ENCODE measurements at regions not wholly inside any gene's neighbourhood (a gene's known extent, or its start where the extent isn't known, plus 50 kb on each side); places are given as distances from the start of the nearest gene placed in this dataset.

GRCh38 chr18:76672627-76673026 lies 149.7 kb upstream of the ZNF236 start:
- peaks cover 0 to 2% (median 0%) of the 10 kb centered on the region in 3 experiments; a peak in 1 of 7 replicates for H3K36me3 Mint-ChIP-seq (ENCODE audit: insufficient read depth in 1 of 3, low read depth in 3 of 3)
- Histone ChIP-seq H2AFZ (ENCODE audit: low read length) (no peak overlapping the region), H3K14ac (ENCODE audit: insufficient read depth, low read length) (no peak overlapping the region), H3K18ac (ENCODE audit: insufficient read length, low read depth, low read length) (no peak overlapping the region), H4K8ac (replicated peaks; ENCODE audit: insufficient read length, low read depth, low read length) (no peak overlapping the region), H3K4me1 (ENCODE audit: insufficient read depth, low read length) (no peaks in the 10 kb centered on the region), H3K56ac (ENCODE audit: insufficient read length, low read depth, low read length) (no peak overlapping the region), H3K27ac (ENCODE audit: insufficient read length, low read depth, low read length) (no peak overlapping the region), H3K9me3 (ENCODE audit: control insufficient read depth, low read depth, low read length) (no peaks in the 10 kb centered on the region), H3K4me2 (ENCODE audit: insufficient read depth, insufficient read length, low read length) (no peak overlapping the region), H2BK15ac (ENCODE audit: low read depth, low read length) (no peak overlapping the region), H3K4ac (ENCODE audit: low read depth, low read length) (no peak overlapping the region), H3T11ph (ENCODE audit: low read length) (no peak overlapping the region), H3K23ac (ENCODE audit: insufficient read length, low read depth, low read length) (no peak overlapping the region), H4K91ac (ENCODE audit: insufficient read length, low read depth, low read length) (no peak overlapping the region), H2BK12ac (ENCODE audit: insufficient read length, low read depth, low read length) (no peak overlapping the region), H2BK20ac (ENCODE audit: low read depth, low read length, poor library complexity, severe bottlenecking) (no peak overlapping the region), H3K23me2 (ENCODE audit: insufficient read length, low read depth, low read length, poor library complexity, severe bottlenecking) (no peaks in the 10 kb centered on the region), H2AK5ac (ENCODE audit: insufficient read length, low read length) (no peak overlapping the region), H3K9ac (ENCODE audit: extremely low read depth, insufficient read length, low read length) (no peak overlapping the region), H3K27me3 (ENCODE audit: insufficient read depth, low read length) (no peaks in the 10 kb centered on the region), H4K5ac (ENCODE audit: insufficient read length, low read depth, low read length) (no peak overlapping the region), H3K79me2 (ENCODE audit: insufficient read depth, low read length) (no peaks in the 10 kb centered on the region), H2BK5ac (ENCODE audit: insufficient read length, low read length) (no peak overlapping the region), H3K79me1 (ENCODE audit: insufficient read depth, low read depth, low read length, poor library complexity, severe bottlenecking) (no peaks in the 10 kb centered on the region), H4K20me1 (ENCODE audit: control insufficient read depth, insufficient read depth, insufficient read length) (no peaks in the 10 kb centered on the region), H2BK120ac (ENCODE audit: low read depth, low read length, poor library complexity, severe bottlenecking) (no peak overlapping the region)
- TF ChIP-seq CTCF (conservative IDR thresholded peaks at IDR 0.05) = no peak
- H3K4me3 Mint-ChIP-seq = no peak overlapping the region
- DNase-seq = no peak
- no CpG with 5 or more reads among the region's 3 CpGs for WGBS (ENCODE audit: extremely low coverage, insufficient read length, low lambda C conversion rate)
- H3K9me3 Mint-ChIP-seq = peaks cover 0 to 3% of the 10 kb centered on the region in 2 experiments; a peak in 2 of 5 replicates
- H3K4me1 Mint-ChIP-seq = peaks cover 24 to 26% of the 10 kb centered on the region in 2 experiments
- H3K27me3 Mint-ChIP-seq (ENCODE audit: low read depth) = peaks cover 3% of the 10 kb centered on the region
- H3K27ac Mint-ChIP-seq = no peak overlapping the region
